Hematopoietic multipotent progenitor cell treated with erythropoietin and hydrocortisone succinate and interleukin-3 and kit ligand, for 17 days (in vitro differentiated cells): ENCODE measurements at regions not wholly inside any gene's neighbourhood (a gene's known extent, or its start where the extent isn't known, plus 50 kb on each side); places are given as distances from the start of the nearest gene placed in this dataset.
"Not testable (repeated sequence)": the region's sequence is repeated elsewhere in the genome, so short reads cannot be mapped to it uniquely, and the experiment has no call there.

Experiments
- DNase-seq: peaks from one replicate; pipeline ENCODE4 v3.0.0-alpha.2; 2015; ENCODE audit warnings: low spot score

GRCh38 chr7:25598765-25599164, 370.5 kb upstream of the NPVF start:
- DNase-seq = no peak

DNA sequence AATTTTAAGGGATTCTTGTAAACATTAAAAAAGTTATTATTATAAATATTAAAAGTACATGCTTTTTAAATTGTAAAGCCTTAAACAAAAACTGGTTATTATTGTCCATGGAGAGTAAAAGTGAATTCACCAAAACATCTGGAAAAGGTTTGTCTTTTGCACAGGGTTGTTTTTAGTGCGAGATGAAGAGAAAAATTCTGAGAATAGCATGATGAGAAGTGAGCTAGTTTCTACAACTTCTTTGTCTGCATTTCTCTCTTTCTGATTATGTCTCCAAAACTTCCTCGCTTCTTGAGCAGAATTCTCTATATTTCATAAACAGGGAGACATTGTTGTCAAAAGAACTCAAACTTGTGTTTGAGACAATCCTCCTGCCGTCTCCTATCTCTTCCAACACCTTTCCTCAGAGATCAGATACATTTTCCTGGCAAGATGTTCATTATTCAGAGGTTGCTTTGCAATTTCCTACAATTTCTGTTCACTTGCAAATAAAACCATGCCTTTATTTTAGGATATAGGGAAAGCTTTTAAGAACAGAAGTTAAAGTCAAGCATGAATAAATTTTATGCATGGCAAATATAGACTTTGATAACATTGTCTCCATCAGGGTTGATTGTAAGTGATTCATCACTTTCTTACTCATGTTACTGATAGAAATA, 372.1 kb upstream of the NPVF start:
- DNase-seq = no peak

DNA sequence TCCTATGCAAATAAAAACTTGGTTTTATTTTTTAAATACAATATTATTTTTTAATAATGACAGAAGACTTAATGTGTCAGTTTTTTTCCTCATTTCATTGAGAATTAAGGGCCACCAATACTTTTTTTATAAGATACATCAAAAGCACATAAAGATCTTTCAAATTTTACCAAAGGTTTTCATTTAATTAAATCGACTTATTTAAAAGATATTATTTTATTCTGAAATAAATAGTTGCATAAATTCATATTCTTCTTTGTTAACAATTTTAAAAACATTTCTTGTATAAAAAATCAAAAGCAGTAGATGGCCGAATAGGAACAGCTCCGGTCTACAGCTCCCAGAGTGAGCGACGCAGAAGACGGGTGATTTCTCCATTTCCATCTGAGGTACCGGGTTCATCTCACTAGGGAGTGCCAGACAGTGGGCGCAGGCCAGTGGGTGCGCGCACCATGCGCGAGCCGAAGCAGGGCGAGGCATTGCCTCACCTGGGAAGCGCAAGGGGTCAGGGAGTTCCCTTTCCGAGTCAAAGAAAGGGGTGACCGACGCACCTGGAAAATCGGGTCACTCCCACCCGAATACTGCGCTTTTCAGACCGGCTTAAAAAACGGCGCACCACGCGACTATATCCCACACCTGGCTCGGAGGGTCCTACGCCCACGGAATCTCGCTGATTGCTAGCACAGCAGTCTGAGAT, 374.6 kb upstream of the NPVF start:
- not testable (repeated sequence) for DNase-seq

DNA sequence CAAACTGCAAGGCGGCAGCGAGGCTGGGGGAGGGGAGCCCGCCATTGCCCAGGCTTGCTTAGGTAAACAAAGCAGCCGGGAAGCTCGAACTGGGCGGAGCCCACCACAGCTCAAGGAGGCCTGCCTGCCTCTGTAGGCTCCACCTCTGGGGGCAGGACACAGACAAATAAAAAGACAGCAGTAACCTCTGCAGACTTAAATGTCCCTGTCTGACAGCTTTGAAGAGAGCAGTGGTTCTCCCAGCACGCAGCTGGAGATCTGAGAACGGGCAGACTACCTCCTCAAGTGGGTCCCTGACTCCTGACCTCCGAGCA, 375.1 kb upstream of the NPVF start:
- not testable (repeated sequence) for DNase-seq

DNA sequence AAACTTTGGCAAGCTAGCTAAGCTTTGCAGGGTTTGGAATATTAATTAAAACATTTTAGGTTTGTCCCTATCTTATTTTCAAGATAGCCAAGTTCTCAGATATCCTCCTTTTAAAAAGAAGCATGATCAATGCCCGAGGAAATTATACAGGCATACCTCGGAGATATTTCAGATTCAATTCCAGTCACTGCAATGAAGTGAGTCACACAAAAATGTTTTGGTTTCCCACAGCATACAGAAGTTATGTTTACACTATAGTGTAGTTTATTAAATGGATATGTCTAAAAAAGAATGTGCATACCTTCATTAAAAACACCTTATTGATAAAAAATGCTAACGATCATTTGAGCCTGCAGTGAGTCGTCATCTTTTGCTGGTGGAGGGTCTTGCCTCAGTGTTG, 382.9 kb upstream of the NPVF start:
- DNase-seq = no peak

- no peak for DNase-seq
Observed at GRCh38 chr7:25613912-25614311, 385.6 kb upstream of the NPVF start.

GRCh38 chr7:25614415-25614814, 386.1 kb upstream of the NPVF start:
- no peak for DNase-seq

DNA sequence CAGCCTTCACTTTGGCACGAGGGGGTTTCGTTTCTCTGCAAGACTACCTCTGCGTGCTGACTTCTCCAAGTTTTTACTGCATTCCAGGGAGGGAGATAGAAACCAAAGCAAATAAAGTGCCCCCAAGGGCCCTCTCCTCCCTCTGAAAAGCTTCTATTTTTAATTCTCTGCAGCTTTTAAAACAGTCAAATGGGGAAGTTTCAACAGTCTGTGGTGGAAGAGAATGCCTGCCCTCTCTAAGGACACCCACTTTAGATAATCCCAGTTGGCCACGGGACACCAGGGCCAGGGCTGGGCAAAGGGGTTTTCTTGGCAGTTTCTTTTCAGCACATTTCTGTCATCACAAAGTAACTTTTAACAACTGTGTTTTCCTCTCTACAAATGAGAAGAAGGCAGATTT, 386.7 kb upstream of the NPVF start:
- no peak for DNase-seq

- DNase-seq = no peak
Observed at GRCh38 chr7:25615593-25615992, 387.3 kb upstream of the NPVF start.

GRCh38 chr7:25617214-25617613, 388.9 kb upstream of the NPVF start:
- DNase-seq = no peak

DNA sequence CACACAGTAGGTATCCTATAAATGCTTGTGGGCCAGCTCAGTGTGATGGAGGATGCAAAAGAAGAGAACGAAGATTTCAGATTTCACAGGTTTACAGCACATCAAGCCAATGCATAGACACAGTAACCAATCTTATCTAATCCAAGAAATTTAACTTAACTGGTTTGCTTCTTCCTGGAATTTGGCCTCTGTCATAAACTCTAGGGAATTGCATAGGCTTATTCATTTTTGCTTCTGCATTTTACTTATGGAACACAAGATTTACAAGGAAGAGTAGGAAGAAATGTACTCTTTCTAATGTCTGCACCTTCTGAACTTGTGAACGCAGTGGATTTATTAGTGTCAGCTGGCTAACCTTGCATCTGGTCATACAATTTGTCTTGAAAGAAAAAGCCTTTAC, 389.4 kb upstream of the NPVF start:
- DNase-seq = no peak

GRCh38 chr7:25619381-25619780, 391.1 kb upstream of the NPVF start:
- no peak for DNase-seq

DNA sequence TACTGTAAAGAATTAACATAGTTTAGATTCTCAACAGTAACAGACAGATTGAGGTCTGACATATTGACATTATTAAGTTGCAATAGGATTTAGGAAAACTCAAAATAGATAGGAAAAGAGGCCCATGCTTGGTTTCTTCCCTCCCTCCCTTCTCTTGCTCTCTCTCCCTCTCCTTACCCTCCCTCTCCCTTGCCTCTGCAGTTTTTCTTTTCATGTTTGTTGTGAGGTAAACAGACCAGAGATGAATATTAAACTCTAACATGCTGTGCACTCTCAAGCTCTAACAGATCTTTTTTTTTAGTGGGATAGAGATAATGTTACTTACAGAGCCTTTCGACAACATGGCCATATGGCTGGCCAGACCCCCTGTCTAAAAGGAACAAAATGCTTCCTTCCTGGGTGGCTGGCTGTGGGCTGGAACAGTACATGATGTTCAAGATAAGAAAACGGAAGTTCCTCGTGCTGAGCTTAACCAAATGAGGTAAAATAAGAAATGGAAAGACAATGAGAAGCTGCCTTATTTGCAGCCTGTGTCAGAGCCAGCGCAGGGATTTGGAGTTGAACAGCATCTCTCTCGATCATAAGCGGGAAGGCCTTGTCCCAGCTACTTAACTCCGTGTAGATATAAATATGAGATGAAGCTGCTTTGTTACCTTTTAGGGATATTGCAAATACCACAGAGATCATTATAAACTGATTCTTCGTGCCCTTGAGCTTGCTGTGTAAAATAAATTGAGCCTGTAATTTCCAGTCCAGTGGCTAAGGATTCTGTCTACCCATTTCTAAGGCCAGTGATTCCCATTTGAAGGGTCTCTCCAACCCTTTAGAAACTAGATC, 391.9 kb upstream of the NPVF start:
- no peak for DNase-seq

GRCh38 chr7:25621993-25622392, 393.7 kb upstream of the NPVF start:
- DNase-seq = no peak

- DNase-seq = no peak
Observed at GRCh38 chr7:25622695-25623094, 394.4 kb upstream of the NPVF start.

GRCh38 chr7:25624051-25624450, 395.8 kb upstream of the NPVF start:
- no peak for DNase-seq

GRCh38 chr7:25624833-25625232, 396.5 kb upstream of the NPVF start:
- DNase-seq = no peak

GRCh38 chr7:25625306-25625992, 397.2 kb upstream of the NPVF start:
- no peak for DNase-seq

DNA sequence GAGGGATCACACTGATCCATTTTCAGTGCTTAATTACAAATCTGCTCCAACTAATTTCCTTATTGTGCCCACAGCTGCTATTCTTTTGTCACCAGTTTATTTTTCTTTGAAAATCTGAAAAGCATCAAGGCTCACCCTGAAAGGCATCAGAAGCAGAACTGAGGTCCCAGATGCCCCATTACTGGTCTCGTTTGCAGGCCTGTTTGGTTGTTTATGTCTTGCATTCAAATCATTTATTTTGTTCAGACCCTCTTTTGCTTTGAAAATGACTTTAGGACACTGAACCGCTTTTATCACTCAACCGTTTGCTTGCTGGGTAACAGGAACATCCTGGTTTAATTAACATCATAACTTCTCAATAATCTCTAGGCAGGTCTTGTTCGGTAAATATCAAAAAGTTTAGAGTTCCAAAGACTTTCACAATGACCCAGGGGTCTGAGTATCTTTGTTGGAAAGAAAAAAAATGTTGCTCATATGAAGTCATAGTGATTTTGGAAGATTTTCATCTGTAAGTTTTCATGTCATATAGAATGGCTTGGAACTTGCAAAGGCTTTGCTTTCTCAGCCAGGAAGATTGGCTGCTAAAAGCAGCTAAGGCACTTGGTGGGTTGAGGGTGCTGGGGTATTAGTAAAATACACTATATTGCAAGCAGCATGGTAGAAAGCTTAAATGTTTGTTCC, 398.3 kb upstream of the NPVF start:
- no peak for DNase-seq

DNA sequence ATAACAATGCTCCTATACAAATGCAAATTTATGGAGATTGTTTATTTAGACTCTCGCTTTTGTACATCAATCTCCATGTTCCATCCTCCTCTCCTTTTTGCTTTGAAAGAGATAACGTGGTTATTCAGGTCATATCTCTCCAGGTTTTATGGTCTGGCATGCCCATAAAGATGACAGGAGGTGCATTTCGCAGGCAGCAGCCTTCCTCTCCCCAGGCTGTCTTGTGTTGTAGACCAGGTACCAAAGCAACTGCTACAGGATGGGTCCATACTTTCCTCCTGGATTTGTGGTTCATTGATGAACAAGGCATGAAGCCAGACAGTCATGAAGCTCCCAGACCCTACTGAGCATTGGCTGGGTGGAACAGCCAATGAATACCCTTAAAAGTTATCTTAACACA, 400.2 kb upstream of the NPVF start:
- DNase-seq = no peak

DNA sequence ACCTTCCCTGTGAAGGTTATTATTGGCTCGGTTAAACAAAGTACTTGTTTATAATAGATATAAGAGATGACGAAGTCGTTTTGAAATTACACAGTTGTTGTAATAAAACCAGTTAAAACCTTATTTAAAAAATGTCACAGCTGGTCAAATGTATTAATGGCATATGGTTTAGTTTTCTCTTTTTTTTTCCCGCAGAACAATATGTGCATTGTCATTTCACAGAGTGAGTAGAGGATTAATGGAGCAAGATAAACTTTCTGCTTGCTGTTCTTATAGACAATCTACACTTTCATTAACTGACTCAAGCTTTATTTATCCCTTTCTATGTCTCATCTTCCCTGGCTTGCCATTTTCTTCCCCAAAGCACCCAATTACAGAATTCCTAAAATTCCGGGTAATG, 404.3 kb upstream of the NPVF start:
- no peak for DNase-seq

GRCh38 chr7:25633426-25634036, 405.2 kb upstream of the NPVF start:
- no peak for DNase-seq
